GM06990 (cell line): ENCODE measurements at regions not wholly inside any gene's neighbourhood (a gene's known extent, or its start where the extent isn't known, plus 50 kb on each side); places are given as distances from the start of the nearest gene placed in this dataset.

Source experiments
- DNase-seq: peaks from one replicate; pipeline ENCODE4 v3.0.0-alpha.2; 2011; ENCODE audit not compliant: insufficient read length; ENCODE audit errors: extremely low read depth
- H3K27me3 ChIP-seq: replicated peaks from 2 replicates; pipeline ENCODE4 v1.6.0; 2011; ENCODE audit warnings: low read length; ENCODE audit not compliant: control insufficient read depth, insufficient read depth
- H3K36me3 ChIP-seq: 2 replicates; pipeline ENCODE4 v1.5.1; 2011; ENCODE audit warnings: low read length; ENCODE audit not compliant: control insufficient read depth, insufficient read depth
- H3K4me3 ChIP-seq: replicated peaks from 2 replicates; pipeline ENCODE4 v1.5.1; 2011; ENCODE audit warnings: low read depth, mild to moderate bottlenecking, control low read depth, low read length
- CTCF ChIP-seq: IDR thresholded peaks from 2 replicates; pipeline ENCODE4 v1.5.1; 2011; ENCODE audit warnings: low read length, control low read depth, mild to moderate bottlenecking, inconsistent platforms; ENCODE audit not compliant: insufficient read depth, poor library complexity, severe bottlenecking

GRCh38 chr5:124683917-124684555, 62.4 kb downstream of the ZNF608 start:
- no peak for TF ChIP-seq CTCF

GRCh38 chr5:124679578-124680199, 66.8 kb downstream of the ZNF608 start:
- Histone ChIP-seq H3K4me3 (no peak overlapping the region), H3K36me3 (no peaks in the 10 kb centered on the region; the same call in 1 of the 2 replicates), H3K27me3 (no peaks in the 10 kb centered on the region)
- no peak for TF ChIP-seq CTCF
- DNase-seq, result no peak

More at GRCh38 chr5:124683917-124684555, 62.4 kb downstream of the ZNF608 start:
- DNase-seq, result no peak
- H3K27me3 ChIP-seq, result no peaks in the 10 kb centered on the region
- no peaks in the 10 kb centered on the region; the same call in 1 of the 2 replicates for H3K36me3 ChIP-seq
- H3K4me3 ChIP-seq, result no peak overlapping the region

GRCh38 chr5:124678922-124679519, 67.4 kb downstream of the ZNF608 start:
- no peak for TF ChIP-seq CTCF
- Histone ChIP-seq H3K36me3 (no peaks in the 10 kb centered on the region; the same call in 1 of the 2 replicates), H3K4me3 (no peak overlapping the region), H3K27me3 (no peaks in the 10 kb centered on the region)
- DNase-seq, result no peak

GRCh38 chr5:124678468-124678867, 68.0 kb downstream of the ZNF608 start:
- H3K36me3 ChIP-seq, result no peaks in the 10 kb centered on the region; the same call in 1 of the 2 replicates
- no peak overlapping the region for H3K4me3 ChIP-seq
- no peak for DNase-seq
- no peaks in the 10 kb centered on the region for H3K27me3 ChIP-seq
- no peak for TF ChIP-seq CTCF

- no peak for TF ChIP-seq CTCF
- DNase-seq, result no peak
- no peaks in the 10 kb centered on the region for H3K27me3 ChIP-seq
- no peaks in the 10 kb centered on the region; the same call in 1 of the 2 replicates for H3K36me3 ChIP-seq
- H3K4me3 ChIP-seq, result no peak overlapping the region
These were observed 68.8 kb downstream of the ZNF608 start for GRCh38 chr5:124677374-124678351.
